Hepatocyte (in vitro differentiated cells): ENCODE measurements at regions not wholly inside any gene's neighbourhood (a gene's known extent, or its start where the extent isn't known, plus 50 kb on each side); places are given as distances from the start of the nearest gene placed in this dataset.

Experiments
- DNase-seq: peaks from one replicate; pipeline ENCODE4 v3.0.0-alpha.2; 2016; ENCODE audit warnings: low spot score
- H2AFZ ChIP-seq: fragments of 200-600 bp; sonication (generic); 2 replicates; pipeline ENCODE4 v1.6.0; 2016; ENCODE audit warnings: antibody characterized with exemption, mild to moderate bottlenecking
- H3K27ac ChIP-seq: fragments of 200-600 bp; sonication (generic); 2 replicates; pipeline ENCODE4 v1.5.1; 2016; ENCODE audit warnings: mild to moderate bottlenecking
- H3K27me3 ChIP-seq: fragments of 200-600 bp; sonication (generic); 2 replicates; pipeline ENCODE4 v1.6.1; 2016
- H3K36me3 ChIP-seq: fragments of 200-600 bp; sonication (generic); replicated peaks from 2 replicates; pipeline ENCODE4 v1.5.1; 2016; ENCODE audit warnings: low read depth; ENCODE audit not compliant: insufficient read depth
- H3K4me1 ChIP-seq: fragments of 200-600 bp; sonication (generic); 2 replicates; pipeline ENCODE4 v1.5.1; 2016; ENCODE audit warnings: mild to moderate bottlenecking, moderate library complexity; ENCODE audit not compliant: insufficient read depth
- H3K4me2 ChIP-seq: fragments of 200-600 bp; sonication (generic); 2 replicates; pipeline ENCODE4 v1.6.0; 2016
- H3K4me3 ChIP-seq: fragments of 200-600 bp; sonication (generic); 2 replicates; pipeline ENCODE4 v1.5.1; 2016; ENCODE audit warnings: mild to moderate bottlenecking
- H3K79me2 ChIP-seq: fragments of 200-600 bp; sonication (generic); 2 replicates; pipeline ENCODE4 v1.6.0; 2017; ENCODE audit warnings: mild to moderate bottlenecking
- H3K9me2 ChIP-seq: fragments of 200-600 bp; sonication (generic); replicated peaks from 2 replicates; pipeline ENCODE4 v1.6.0; 2017; ENCODE audit warnings: mild to moderate bottlenecking; ENCODE audit not compliant: insufficient read depth
- H3K9me3 ChIP-seq: fragments of 200-600 bp; sonication (generic); 2 replicates; pipeline ENCODE4 v1.5.1; 2016; ENCODE audit warnings: low read depth, mild to moderate bottlenecking
- H4K20me1 ChIP-seq: fragments of 200-600 bp; sonication (generic); 2 replicates; pipeline ENCODE4 v1.6.0; 2016; ENCODE audit warnings: mild to moderate bottlenecking; ENCODE audit not compliant: insufficient read depth, poor library complexity, severe bottlenecking
- CTCF ChIP-seq: fragments of 200-600 bp; sonication (generic); IDR thresholded peaks from 2 replicates; pipeline ENCODE4 v1.5.1; 2016; ENCODE audit warnings: antibody characterized with exemption, mild to moderate bottlenecking; ENCODE audit not compliant: poor library complexity
- EZH2 ChIP-seq: fragments of 200-600 bp; sonication (generic); IDR thresholded peaks from 2 replicates; pipeline ENCODE4 v1.6.1; 2016; ENCODE audit warnings: antibody characterized with exemption, mild to moderate bottlenecking, borderline replicate concordance
- EZH2phosphoT487 ChIP-seq: fragments of 200-600 bp; sonication (generic); IDR thresholded peaks from one replicate; pipeline ENCODE4 v1.6.1; 2018; ENCODE audit warnings: antibody characterized with exemption, mild to moderate bottlenecking, low read depth, moderate library complexity; ENCODE audit not compliant: unreplicated experiment, severe bottlenecking
- WGBS: methylation state at CpG from one replicate; pipeline ENCODE4 v1.1.6; 2016; ENCODE audit warnings: low lambda C conversion rate; ENCODE audit errors: missing lambda C conversion rate; 5-methylcytosine and 5-hydroxymethylcytosine counted together

GRCh38 chr17:13970531-13970930 is 98.8 kb upstream of the COX10 start:
- no peaks in the 10 kb centered on the region for H3K79me2 ChIP-seq
- no peaks in the 10 kb centered on the region for H3K36me3 ChIP-seq
- no peak overlapping the region for H3K4me3 ChIP-seq
- WGBS = 96% methylated on average over 5 of the region's 5 CpGs
- H4K20me1 ChIP-seq = no peaks in the 10 kb centered on the region
- H3K4me2 ChIP-seq = no peak overlapping the region
- no peaks in the 10 kb centered on the region for H3K9me3 ChIP-seq
- H3K9me2 ChIP-seq = no peaks in the 10 kb centered on the region
- H3K27me3 ChIP-seq = no peaks in the 10 kb centered on the region
- no peak for DNase-seq
- TF ChIP-seq EZH2 = no peak
- TF ChIP-seq CTCF = no peak
- TF ChIP-seq EZH2phosphoT487 = no peak
- no peaks in the 10 kb centered on the region for H3K4me1 ChIP-seq
- no peak overlapping the region for H2AFZ ChIP-seq
- no peak overlapping the region for H3K27ac ChIP-seq

- no peaks in the 10 kb centered on the region for H3K27me3 ChIP-seq
- TF ChIP-seq EZH2phosphoT487 (no peak), CTCF (no peak), EZH2 (no peak)
- no peaks in the 10 kb centered on the region for H3K9me2 ChIP-seq
- H3K9me3 ChIP-seq = no peaks in the 10 kb centered on the region
- no peaks in the 10 kb centered on the region for H3K36me3 ChIP-seq
- no peak for DNase-seq
- WGBS = 85% methylated on average over 9 of the region's 9 CpGs
- no peaks in the 10 kb centered on the region for H4K20me1 ChIP-seq
- H3K4me3 ChIP-seq = no peak overlapping the region
- no peak overlapping the region for H3K4me2 ChIP-seq
- no peaks in the 10 kb centered on the region for H3K4me1 ChIP-seq
- no peak overlapping the region for H2AFZ ChIP-seq
- H3K27ac ChIP-seq = no peak overlapping the region
- no peaks in the 10 kb centered on the region for H3K79me2 ChIP-seq
These were observed 95.2 kb upstream of the COX10 start for GRCh38 chr17:13973960-13974651.

GRCh38 chr17:13977837-13978236 is 91.5 kb upstream of the COX10 start:
- H3K36me3 ChIP-seq = no peaks in the 10 kb centered on the region
- no peaks in the 10 kb centered on the region for H3K9me3 ChIP-seq
- DNase-seq = no peak
- no peaks in the 10 kb centered on the region for H3K27me3 ChIP-seq
- H3K4me2 ChIP-seq = no peak overlapping the region
- H3K4me3 ChIP-seq = no peak overlapping the region
- no peaks in the 10 kb centered on the region for H4K20me1 ChIP-seq
- H3K27ac ChIP-seq = no peak overlapping the region
- no peak overlapping the region for H2AFZ ChIP-seq
- no peaks in the 10 kb centered on the region for H3K79me2 ChIP-seq
- H3K9me2 ChIP-seq = no peaks in the 10 kb centered on the region
- no peaks in the 10 kb centered on the region for H3K4me1 ChIP-seq
- WGBS = 69% methylated on average over 1 of the region's 1 CpG
- TF ChIP-seq EZH2phosphoT487 = no peak
- TF ChIP-seq CTCF = no peak
- no peak for TF ChIP-seq EZH2
